ENCODE measurements at regions not wholly inside any gene's neighbourhood (a gene's known extent, or its start where the extent isn't known, plus 50 kb on each side); places are given as distances from the start of the nearest gene placed in this dataset.

DNA sequence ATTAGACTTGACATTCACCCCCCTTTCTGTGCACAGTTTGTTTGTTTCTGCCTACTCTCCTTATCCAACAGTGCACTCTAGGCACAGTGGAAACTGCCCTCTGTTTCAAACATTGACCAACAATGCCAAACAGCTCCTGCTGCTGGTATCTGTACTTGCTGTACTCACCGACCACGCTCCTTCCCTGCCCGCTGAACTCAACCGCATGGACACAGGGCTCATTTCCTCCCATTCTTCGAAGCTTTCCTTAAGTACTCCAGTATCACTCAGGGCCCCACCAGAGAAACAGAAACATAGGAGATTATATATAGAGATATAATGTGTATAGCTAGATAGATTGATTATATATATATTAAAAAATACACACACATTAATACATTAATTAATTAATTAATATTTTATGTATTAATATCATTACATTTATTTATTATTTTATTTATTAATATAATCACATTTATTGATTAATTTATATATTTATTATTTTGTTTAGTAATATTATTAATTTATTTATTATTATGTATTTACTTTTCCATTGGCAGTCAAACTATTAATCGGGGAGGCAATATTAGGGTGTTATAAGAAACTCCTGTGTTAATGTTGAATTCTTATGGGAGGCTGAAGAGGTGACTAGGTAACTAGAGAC lies 1528.2 kb downstream of the EFNB2 start:
- Histone ChIP-seq H3K36me3 (ENCODE audit: control insufficient read depth, insufficient read depth, low read length) (no peaks in the 10 kb centered on the region), H3K4me1 (ENCODE audit: control insufficient read depth, insufficient read depth, low read length) (no peaks in the 10 kb centered on the region), H3K4me3 (ENCODE audit: low read length) (no peak overlapping the region), H3K9ac (ENCODE audit: extremely low read depth, low read length, poor library complexity, severe bottlenecking) (no peak overlapping the region), H3K27ac (ENCODE audit: low read depth, low read length) (no peak overlapping the region), H3K9me3 (ENCODE audit: control insufficient read depth, low read length) (no peaks in the 10 kb centered on the region), H3K27me3 (ENCODE audit: control insufficient read depth, insufficient read depth, low read length, poor library complexity, severe bottlenecking) (no peaks in the 10 kb centered on the region)
- no peaks in the 10 kb centered on the region for H3K9me3 Mint-ChIP-seq
- no peak for DNase-seq
- no peak overlapping the region for H3K27ac Mint-ChIP-seq
- no peak overlapping the region for H3K4me3 Mint-ChIP-seq
- TF ChIP-seq CTCF (conservative IDR thresholded peaks at IDR 0.05): no peak
- no peaks in the 10 kb centered on the region for H3K36me3 Mint-ChIP-seq (ENCODE audit: low read depth)
- H3K4me1 Mint-ChIP-seq: no peaks in the 10 kb centered on the region
- no peaks in the 10 kb centered on the region for H3K27me3 Mint-ChIP-seq (ENCODE audit: insufficient read depth)
- WGBS, 2 experiments (ENCODE audit: insufficient coverage in 1 of 2, insufficient read length in 1 of 2): 94 to 100% methylated on average over 1 to 6 of the region's 6 CpGs

DNA sequence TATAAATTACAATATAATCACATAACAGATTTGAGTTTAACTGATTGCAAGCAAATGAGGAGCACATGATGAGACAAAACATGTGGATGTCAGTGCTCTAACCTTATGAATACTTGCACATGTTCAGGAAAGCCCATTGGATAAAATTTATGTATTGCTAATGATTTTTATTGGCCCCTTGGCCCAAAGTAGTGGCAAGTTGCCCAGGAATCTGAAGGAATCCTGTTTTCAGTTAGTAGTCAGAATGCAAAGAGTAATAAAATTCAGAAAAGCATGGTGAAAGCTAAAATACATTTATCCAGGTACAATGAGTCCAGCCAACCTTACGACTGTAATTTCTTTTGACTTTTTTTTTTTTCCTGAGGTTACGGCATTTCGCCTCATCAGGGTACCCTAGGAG lies 1539.4 kb downstream of the EFNB2 start:
- no peak overlapping the region for H3K4me3 Mint-ChIP-seq
- no peaks in the 10 kb centered on the region for H3K36me3 Mint-ChIP-seq (ENCODE audit: low read depth)
- H3K9ac ChIP-seq (ENCODE audit: extremely low read depth, low read length, poor library complexity, severe bottlenecking): no peak overlapping the region
- no peaks in the 10 kb centered on the region for H3K27me3 ChIP-seq (ENCODE audit: control insufficient read depth, insufficient read depth, low read length, poor library complexity, severe bottlenecking)
- WGBS, 2 experiments (ENCODE audit: insufficient coverage in 1 of 2, insufficient read length in 1 of 2): 90 to 94% methylated on average over 1 to 3 of the region's 3 CpGs
- no peaks in the 10 kb centered on the region for H3K27me3 Mint-ChIP-seq (ENCODE audit: insufficient read depth)
- no peaks in the 10 kb centered on the region for H3K4me1 ChIP-seq (ENCODE audit: control insufficient read depth, insufficient read depth, low read length)
- no peak overlapping the region for H3K27ac ChIP-seq (ENCODE audit: low read depth, low read length)
- no peak overlapping the region for H3K4me3 ChIP-seq (ENCODE audit: low read length)
- H3K4me1 Mint-ChIP-seq: no peaks in the 10 kb centered on the region
- H3K36me3 ChIP-seq (ENCODE audit: control insufficient read depth, insufficient read depth, low read length): no peaks in the 10 kb centered on the region
- no peak for TF ChIP-seq CTCF (conservative IDR thresholded peaks at IDR 0.05)
- no peaks in the 10 kb centered on the region for H3K9me3 Mint-ChIP-seq
- DNase-seq: no peak
- no peak overlapping the region for H3K27ac Mint-ChIP-seq
- no peaks in the 10 kb centered on the region for H3K9me3 ChIP-seq (ENCODE audit: control insufficient read depth, low read length)

GRCh38 chr13:104993708-104994107 lies 1541.8 kb downstream of the EFNB2 start:
- H3K27ac ChIP-seq (ENCODE audit: low read depth, low read length): no peak overlapping the region
- H3K4me3 Mint-ChIP-seq: no peak overlapping the region
- H3K9me3 Mint-ChIP-seq: no peaks in the 10 kb centered on the region
- no peaks in the 10 kb centered on the region for H3K4me1 Mint-ChIP-seq
- H3K4me1 ChIP-seq (ENCODE audit: control insufficient read depth, insufficient read depth, low read length): no peaks in the 10 kb centered on the region
- H3K9me3 ChIP-seq (ENCODE audit: control insufficient read depth, low read length): no peaks in the 10 kb centered on the region
- H3K36me3 ChIP-seq (ENCODE audit: control insufficient read depth, insufficient read depth, low read length): no peaks in the 10 kb centered on the region
- 78 to 89% methylated on average over 1 to 3 of the region's 3 CpGs for WGBS, 2 experiments (ENCODE audit: insufficient coverage in 1 of 2, insufficient read length in 1 of 2)
- H3K36me3 Mint-ChIP-seq (ENCODE audit: low read depth): no peaks in the 10 kb centered on the region
- no peak overlapping the region for H3K4me3 ChIP-seq (ENCODE audit: low read length)
- peak; percentile 42 for TF ChIP-seq CTCF (conservative IDR thresholded peaks at IDR 0.05)
- H3K27ac Mint-ChIP-seq: no peak overlapping the region
- H3K27me3 ChIP-seq (ENCODE audit: control insufficient read depth, insufficient read depth, low read length, poor library complexity, severe bottlenecking): no peaks in the 10 kb centered on the region
- no peak overlapping the region for H3K9ac ChIP-seq (ENCODE audit: extremely low read depth, low read length, poor library complexity, severe bottlenecking)
- DNase-seq: no peak
- H3K27me3 Mint-ChIP-seq (ENCODE audit: insufficient read depth): no peaks in the 10 kb centered on the region

Data from endodermal cell (in vitro differentiated cells).